ENCODE measurements at regions not wholly inside any gene's neighbourhood (a gene's known extent, or its start where the extent isn't known, plus 50 kb on each side); places are given as distances from the start of the nearest gene placed in this dataset.

- no peak overlapping the region for H3K9ac ChIP-seq (ENCODE audit: insufficient read depth, low read depth, low read length)
- H2AFZ ChIP-seq (ENCODE audit: low read length) = no peak overlapping the region
- H3K36me3 ChIP-seq (replicated peaks in 1 of 2; ENCODE audit: control insufficient read depth in 1 of 2, insufficient read depth in 2 of 2, low read length in 2 of 2) = no peaks in the 10 kb centered on the region
- H3K9me3 ChIP-seq (ENCODE audit: low read length) = peaks cover 5% of the 10 kb centered on the region; the same call in 1 of the 2 replicates
- TF ChIP-seq REL (CRISPR knock-in tag; conservative IDR thresholded peaks at IDR 0.05) (no peak), PPARG (CRISPR knock-in tag; conservative IDR thresholded peaks at IDR 0.05) (no peak)
- H3K79me2 ChIP-seq (ENCODE audit: insufficient read depth, low read length) = no peaks in the 10 kb centered on the region
- FAIRE-seq (no peak), ATAC-seq (no peak), DNase-seq (ENCODE audit: low spot score) (no peak)
- no peaks in the 10 kb centered on the region; a peak in 1 of 5 replicates for H3K27me3 ChIP-seq (ENCODE audit: control insufficient read depth in 1 of 2, insufficient read depth in 2 of 2, low read length in 2 of 2)
- H4K20me1 ChIP-seq (ENCODE audit: insufficient read depth, low read length) = no peaks in the 10 kb centered on the region
- BruUV-seq (replicated peaks) = no TSS peak
- 40% methylated on average over 17 of the region's 17 CpGs for WGBS (ENCODE audit: low lambda C conversion rate)
- intact Hi-C loops (cut with micrococcal nuclease; ENCODE audit: unreplicated experiment) = no loop called here
- no peak overlapping the region for H3K4me2 ChIP-seq (ENCODE audit: low read depth, low read length)
- ChIA-PET POLR2A (no interaction called here), CTCF (ENCODE audit: low intra/inter-chr PET ratio, low total read pairs) (no interaction called here)
- H3K27ac ChIP-seq (ENCODE audit: extremely low read length, insufficient read depth, low read length) = no peak overlapping the region
- in situ Hi-C loops (cut with HindIII; ENCODE audit: extremely low pct_ligation_motif_present, low pct_unique_long_range_greater_than_20kb) = no loop called here
- H3K4me1 ChIP-seq (ENCODE audit: insufficient read depth, low read length) = no peaks in the 10 kb centered on the region
- no peak overlapping the region for H3K4me3 ChIP-seq (replicated peaks in 1 of 3; ENCODE audit: insufficient read depth in 1 of 3, low read depth in 2 of 3, low read length in 3 of 3)
Observed at GRCh38 chr18:8537400-8537799, 71.8 kb upstream of the RAB12 start.

GRCh38 chr18:8538935-8539334 is 70.3 kb upstream of the RAB12 start:
- no peak overlapping the region for H3K4me3 ChIP-seq (replicated peaks in 1 of 3; ENCODE audit: insufficient read depth in 1 of 3, low read depth in 2 of 3, low read length in 3 of 3)
- H3K9me3 ChIP-seq (ENCODE audit: low read length) = no peaks in the 10 kb centered on the region
- DNase-seq (ENCODE audit: low spot score) (no peak), ATAC-seq (no peak), FAIRE-seq (no peak)
- no peak overlapping the region for H3K9ac ChIP-seq (ENCODE audit: insufficient read depth, low read depth, low read length)
- TF ChIP-seq THAP11 (CRISPR knock-in tag; IDR thresholded peaks at IDR 0.05) = peak; percentile 63
- TF ChIP-seq ZNF143 (CRISPR knock-in tag; IDR thresholded peaks at IDR 0.05) = peak; percentile 66
- no peak for TF ChIP-seq ZNF468 (CRISPR knock-in tag; IDR thresholded peaks at IDR 0.05)
- TF ChIP-seq CENPX (CRISPR knock-in tag; IDR thresholded peaks at IDR 0.05) = no peak
- H4K20me1 ChIP-seq (ENCODE audit: insufficient read depth, low read length) = no peaks in the 10 kb centered on the region
- H3K36me3 ChIP-seq (replicated peaks in 1 of 2; ENCODE audit: control insufficient read depth in 1 of 2, insufficient read depth in 2 of 2, low read length in 2 of 2) = no peaks in the 10 kb centered on the region
- H3K79me2 ChIP-seq (ENCODE audit: insufficient read depth, low read length) = no peaks in the 10 kb centered on the region
- intact Hi-C loops (cut with micrococcal nuclease; ENCODE audit: unreplicated experiment) = no loop called here
- in situ Hi-C loops (cut with HindIII; ENCODE audit: extremely low pct_ligation_motif_present, low pct_unique_long_range_greater_than_20kb) = no loop called here
- H2AFZ ChIP-seq (ENCODE audit: low read length) = no peak overlapping the region
- WGBS (ENCODE audit: low lambda C conversion rate) = 23% methylated on average over 2 of the region's 2 CpGs
- H3K27ac ChIP-seq (ENCODE audit: extremely low read length, insufficient read depth, low read length) = no peak overlapping the region
- CTCF ChIA-PET (ENCODE audit: low intra/inter-chr PET ratio, low total read pairs) = no interaction called here
- H3K27me3 ChIP-seq (ENCODE audit: control insufficient read depth in 1 of 2, insufficient read depth in 2 of 2, low read length in 2 of 2) = no peaks in the 10 kb centered on the region; a peak in 2 of 5 replicates
- POLR2A ChIA-PET = no interaction called here
- no TSS peak for BruUV-seq (replicated peaks)
- H3K4me1 ChIP-seq (ENCODE audit: insufficient read depth, low read length) = no peaks in the 10 kb centered on the region
- H3K4me2 ChIP-seq (ENCODE audit: low read depth, low read length) = no peak overlapping the region

Data from HepG2 (cell line).